ENCODE measurements at regions not wholly inside any gene's neighbourhood (a gene's known extent, or its start where the extent isn't known, plus 50 kb on each side); places are given as distances from the start of the nearest gene placed in this dataset.

DNA sequence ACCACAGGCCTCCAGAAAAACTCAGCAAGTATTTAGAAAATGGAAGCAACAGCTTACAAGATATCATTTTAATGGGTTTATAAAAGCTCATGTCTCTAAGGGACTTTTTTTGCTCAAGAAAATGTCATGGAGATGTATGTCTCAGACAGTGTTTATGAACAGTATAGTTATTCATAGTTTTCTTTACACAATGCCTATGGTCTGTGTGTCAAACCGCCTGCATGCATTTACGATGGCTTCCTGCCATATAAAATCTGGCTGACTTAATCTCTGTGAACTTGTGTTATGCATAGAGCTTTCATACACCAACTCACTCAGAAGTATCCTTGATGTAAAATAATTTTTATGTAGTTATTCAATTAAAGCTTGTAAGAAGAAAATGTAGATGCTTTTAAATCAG, 1314.2 kb upstream of the LRRTM3 start:
- TF ChIP-seq, protein P1, sequence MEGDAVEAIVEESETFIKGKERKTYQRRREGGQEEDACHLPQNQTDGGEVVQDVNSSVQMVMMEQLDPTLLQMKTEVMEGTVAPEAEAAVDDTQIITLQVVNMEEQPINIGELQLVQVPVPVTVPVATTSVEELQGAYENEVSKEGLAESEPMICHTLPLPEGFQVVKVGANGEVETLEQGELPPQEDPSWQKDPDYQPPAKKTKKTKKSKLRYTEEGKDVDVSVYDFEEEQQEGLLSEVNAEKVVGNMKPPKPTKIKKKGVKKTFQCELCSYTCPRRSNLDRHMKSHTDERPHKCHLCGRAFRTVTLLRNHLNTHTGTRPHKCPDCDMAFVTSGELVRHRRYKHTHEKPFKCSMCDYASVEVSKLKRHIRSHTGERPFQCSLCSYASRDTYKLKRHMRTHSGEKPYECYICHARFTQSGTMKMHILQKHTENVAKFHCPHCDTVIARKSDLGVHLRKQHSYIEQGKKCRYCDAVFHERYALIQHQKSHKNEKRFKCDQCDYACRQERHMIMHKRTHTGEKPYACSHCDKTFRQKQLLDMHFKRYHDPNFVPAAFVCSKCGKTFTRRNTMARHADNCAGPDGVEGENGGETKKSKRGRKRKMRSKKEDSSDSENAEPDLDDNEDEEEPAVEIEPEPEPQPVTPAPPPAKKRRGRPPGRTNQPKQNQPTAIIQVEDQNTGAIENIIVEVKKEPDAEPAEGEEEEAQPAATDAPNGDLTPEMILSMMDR (IDR thresholded peaks at IDR 0.05; ENCODE audit: insufficient read depth, low read length, poor library complexity, severe bottlenecking) = no peak
- no peak for DNase-seq (ENCODE audit: low read depth)
- Histone ChIP-seq H3K36me3 (ENCODE audit: control insufficient read depth, insufficient read depth, low read length) (no peaks in the 10 kb centered on the region), H3K27me3 (ENCODE audit: control insufficient read depth, insufficient read depth, low read length) (no peaks in the 10 kb centered on the region), H3K4me3 (ENCODE audit: low read depth, low read length) (no peak overlapping the region)

DNA sequence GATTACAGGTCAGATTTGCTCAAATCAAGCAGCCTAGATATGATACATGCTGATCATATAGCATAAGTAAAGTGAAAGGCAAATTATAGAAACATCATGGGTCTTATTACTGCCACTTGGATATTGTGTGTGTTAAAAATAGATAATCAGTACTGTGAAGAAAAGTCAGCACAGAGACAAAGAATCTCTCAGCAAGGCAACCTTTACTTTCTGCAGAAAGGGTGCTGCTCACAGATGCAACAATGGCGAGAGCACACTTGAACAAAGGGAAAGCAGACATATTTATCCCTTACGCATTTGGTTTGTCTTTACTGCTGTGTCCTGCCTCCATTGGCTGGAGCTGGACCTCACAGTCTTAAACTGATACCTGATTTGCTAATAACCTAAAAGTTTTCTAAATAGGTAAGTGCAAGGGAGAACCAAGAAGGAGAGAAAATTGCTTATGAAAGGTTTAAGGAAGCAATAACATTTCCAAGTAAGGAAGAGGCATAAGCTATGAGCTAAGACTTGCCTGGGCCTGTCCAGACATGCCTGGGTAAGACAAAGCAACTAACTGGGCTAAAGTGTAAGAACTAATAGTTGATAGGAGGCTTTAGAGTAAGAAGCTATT, 1310.8 kb upstream of the LRRTM3 start:
- Histone ChIP-seq H3K27me3 (ENCODE audit: control insufficient read depth, insufficient read depth, low read length) (no peaks in the 10 kb centered on the region), H3K36me3 (ENCODE audit: control insufficient read depth, insufficient read depth, low read length) (no peaks in the 10 kb centered on the region), H3K4me3 (ENCODE audit: low read depth, low read length) (no peak overlapping the region)
- TF ChIP-seq, protein P1 (IDR thresholded peaks at IDR 0.05; ENCODE audit: insufficient read depth, low read length, poor library complexity, severe bottlenecking) = no peak
- DNase-seq (ENCODE audit: low read depth) = no peak

DNA sequence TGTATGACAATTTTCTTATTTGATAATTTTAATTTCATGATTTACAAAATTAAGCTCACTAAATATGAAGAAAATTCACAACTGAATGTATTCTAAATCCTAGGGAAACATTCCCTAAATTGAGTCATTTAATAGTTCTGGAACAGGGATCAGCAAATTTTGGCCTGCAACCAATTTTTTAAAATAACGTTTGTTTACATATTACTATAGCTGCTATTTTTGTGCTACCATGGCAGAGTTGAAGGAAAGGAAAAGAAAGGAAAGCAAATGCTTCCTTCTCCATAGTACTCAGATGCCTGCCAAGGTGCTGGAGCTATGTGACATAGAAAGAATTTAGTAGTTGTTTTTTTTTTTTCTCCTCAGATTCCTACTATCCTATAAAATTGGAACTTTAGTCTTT, 1307.7 kb upstream of the LRRTM3 start:
- Histone ChIP-seq H3K27me3 (ENCODE audit: control insufficient read depth, insufficient read depth, low read length) (no peaks in the 10 kb centered on the region), H3K4me3 (ENCODE audit: low read depth, low read length) (no peak overlapping the region), H3K36me3 (ENCODE audit: control insufficient read depth, insufficient read depth, low read length) (no peaks in the 10 kb centered on the region)
- DNase-seq (ENCODE audit: low read depth) = no peak
- TF ChIP-seq, protein P1 (IDR thresholded peaks at IDR 0.05; ENCODE audit: insufficient read depth, low read length, poor library complexity, severe bottlenecking) = no peak

DNA sequence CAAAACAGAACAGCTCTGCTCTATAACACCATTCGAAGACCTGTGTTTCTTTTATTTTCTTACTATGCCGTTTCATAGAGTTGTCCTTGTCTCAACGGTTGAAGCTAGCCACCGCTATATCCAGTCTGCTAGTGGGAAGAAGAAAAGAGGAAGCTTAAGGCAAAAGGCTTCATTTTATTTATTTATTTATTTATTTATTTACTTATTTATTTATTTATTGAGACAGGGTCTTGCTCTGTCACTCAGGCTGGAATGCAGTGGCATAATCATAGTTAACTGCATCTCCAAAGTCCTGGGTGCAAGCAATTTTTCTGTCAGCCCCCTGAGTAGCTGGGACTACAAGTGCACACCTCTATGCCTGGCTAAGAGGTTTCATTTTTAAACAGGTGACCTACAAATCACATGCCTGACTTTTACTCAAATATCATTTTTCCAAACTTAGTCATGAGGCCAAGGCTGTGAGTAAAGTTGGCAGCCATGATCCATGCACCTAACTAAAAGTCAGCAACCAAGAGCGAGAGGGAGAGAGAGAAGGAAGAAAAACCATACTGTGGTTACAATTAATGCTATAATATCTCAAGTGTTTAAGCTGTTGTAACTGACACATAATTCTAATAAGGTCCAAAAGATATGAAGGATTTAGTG, 1305.3 kb upstream of the LRRTM3 start:
- Histone ChIP-seq H3K27me3 (ENCODE audit: control insufficient read depth, insufficient read depth, low read length) (no peaks in the 10 kb centered on the region), H3K36me3 (ENCODE audit: control insufficient read depth, insufficient read depth, low read length) (no peaks in the 10 kb centered on the region), H3K4me3 (ENCODE audit: low read depth, low read length) (no peak overlapping the region)
- no peak for DNase-seq (ENCODE audit: low read depth)
- TF ChIP-seq, protein P1 (IDR thresholded peaks at IDR 0.05; ENCODE audit: insufficient read depth, low read length, poor library complexity, severe bottlenecking) = no peak

DNA sequence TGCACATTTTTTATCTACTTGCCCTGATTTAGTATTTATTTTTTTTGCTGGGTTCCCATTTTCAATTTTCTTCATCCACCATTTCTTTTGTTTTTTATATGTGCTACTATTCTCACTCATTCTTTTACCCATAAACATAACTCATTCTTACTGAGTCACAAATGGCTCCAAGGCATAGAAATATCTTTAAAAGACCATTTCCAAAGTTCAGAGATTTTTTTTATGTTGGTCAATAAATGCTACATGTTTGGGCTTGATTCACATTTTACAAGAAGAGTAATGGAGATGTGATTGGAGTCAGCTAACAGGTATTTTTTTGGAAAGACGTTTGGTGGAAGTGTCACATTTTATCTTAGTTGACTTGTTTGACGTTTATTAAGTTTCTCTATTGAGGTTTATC, 1303.2 kb upstream of the LRRTM3 start:
- no peak for DNase-seq (ENCODE audit: low read depth)
- Histone ChIP-seq H3K4me3 (ENCODE audit: low read depth, low read length) (no peak overlapping the region), H3K36me3 (ENCODE audit: control insufficient read depth, insufficient read depth, low read length) (no peaks in the 10 kb centered on the region), H3K27me3 (ENCODE audit: control insufficient read depth, insufficient read depth, low read length) (no peaks in the 10 kb centered on the region)
- TF ChIP-seq, protein P1 (IDR thresholded peaks at IDR 0.05; ENCODE audit: insufficient read depth, low read length, poor library complexity, severe bottlenecking) = no peak

Data from kidney epithelial cell (primary cell).